Right ventricle myocardium inferior (tissue), 1 donor: ENCODE measurements at regions not wholly inside any gene's neighbourhood (a gene's known extent, or its start where the extent isn't known, plus 50 kb on each side); places are given as distances from the start of the nearest gene placed in this dataset.
"Not testable (repeated sequence)": the region's sequence is repeated elsewhere in the genome, so short reads cannot be mapped to it uniquely, and the experiment has no call there.

ENCODE experiments used
- ATAC-seq: fragments of 200-7000 bp; cut with Tn5 transposase; one replicate; pipeline ENCODE4 v1.9.1; 2020; ENCODE audit warnings: mild to moderate bottlenecking, moderate library complexity
- DNase-seq: peaks from one replicate; pipeline ENCODE4 v3.0.0; 2021; ENCODE audit errors: missing footprints
- intact Hi-C: fragments of 100-400 bp; cut with DNase I; formaldehyde crosslinking; loops from one replicate; pipeline ENCODE4 v1.11.0; 2022
- donor health status: DM: no; HTN: yes; CAD: no; lungs with severe emphysema.

- no peak for ATAC-seq
- no peak for DNase-seq
- intact Hi-C loops: no loop called here
Measured at GRCh38 chr2:176779917-176780316, 432.7 kb upstream of the HNRNPA3 start.

GRCh38 chr2:176780348-176780747 lies 432.2 kb upstream of the HNRNPA3 start:
- no peak for DNase-seq
- no peak for ATAC-seq
- intact Hi-C loops: no loop called here

- no peak for ATAC-seq
- no peak for DNase-seq
- intact Hi-C loops: no loop called here
Measured at GRCh38 chr2:176781570-176782217, 430.9 kb upstream of the HNRNPA3 start.

DNA sequence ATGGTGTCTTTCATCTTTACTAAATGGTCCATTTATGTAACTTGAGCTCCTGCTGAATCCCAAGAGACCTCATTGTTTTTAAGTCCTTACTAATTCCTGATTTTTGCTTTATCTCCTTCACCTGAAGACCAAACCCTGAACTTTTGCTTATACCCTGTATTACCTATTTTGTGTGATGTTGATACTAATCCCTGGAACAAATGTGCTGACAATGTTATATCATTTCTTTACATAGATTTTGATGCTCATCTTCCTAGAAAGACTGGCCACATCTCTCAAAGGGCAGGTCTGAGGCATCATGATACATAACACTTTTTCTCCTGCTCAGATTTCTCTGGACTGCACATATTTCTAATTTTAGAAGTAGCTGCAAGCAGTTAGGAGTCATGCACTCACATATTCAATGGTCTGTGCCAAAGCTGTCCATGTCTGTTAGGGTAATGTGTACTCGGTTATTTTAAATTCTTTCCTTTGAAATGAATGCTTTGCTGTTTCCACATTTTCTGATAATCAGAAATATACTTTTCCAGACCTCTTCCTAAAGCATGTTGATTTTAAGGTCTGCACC lies 427.9 kb upstream of the HNRNPA3 start:
- DNase-seq (no peak), ATAC-seq (no peak)
- intact Hi-C loops: no loop called here

GRCh38 chr2:176789751-176790150 lies 422.8 kb upstream of the HNRNPA3 start:
- intact Hi-C loops: no loop called here
- ATAC-seq: no peak
- no peak for DNase-seq

DNA sequence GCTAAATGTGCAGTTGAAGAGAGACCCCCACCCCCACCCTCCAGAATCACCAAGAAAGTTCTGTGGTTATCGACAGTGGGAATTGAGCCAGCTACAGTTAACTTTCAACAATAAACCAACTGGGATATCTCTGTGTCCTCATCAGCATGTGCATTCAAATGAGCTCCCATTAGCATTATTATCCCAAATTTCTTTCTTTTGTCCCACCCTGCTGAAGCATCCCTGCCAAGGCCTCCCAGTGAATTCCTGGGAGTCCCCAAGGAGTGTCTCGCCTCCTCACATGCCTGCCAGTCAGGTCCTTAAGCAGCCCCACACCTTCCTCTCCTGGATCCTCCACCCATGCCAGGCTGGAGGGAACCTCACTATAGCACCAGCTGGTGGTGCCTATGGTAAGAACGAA lies 422.1 kb upstream of the HNRNPA3 start:
- no peak for DNase-seq
- intact Hi-C loops: no loop called here
- no peak for ATAC-seq

GRCh38 chr2:176793792-176794191 lies 418.8 kb upstream of the HNRNPA3 start:
- no peak for DNase-seq
- intact Hi-C loops: no loop called here
- no peak for ATAC-seq

DNA sequence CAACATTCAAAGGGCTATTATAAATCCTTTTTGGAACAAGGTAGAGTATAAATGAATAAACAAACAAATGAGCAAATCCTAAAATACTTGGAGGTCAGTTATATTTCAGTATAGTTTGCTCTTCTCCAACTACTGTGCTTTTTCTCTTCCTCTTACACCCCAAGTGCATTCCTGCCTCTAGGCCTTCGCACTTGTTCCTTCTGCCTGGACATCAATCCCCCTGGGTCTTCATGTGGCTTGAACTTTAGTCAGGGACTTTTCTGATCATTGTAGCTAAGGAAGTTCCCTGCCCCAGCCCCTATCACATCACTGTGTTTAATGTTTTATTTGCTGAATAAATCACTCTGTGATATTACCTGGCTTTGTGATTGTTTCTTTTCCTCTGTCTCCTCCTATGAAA lies 418.2 kb upstream of the HNRNPA3 start:
- DNase-seq: no peak
- intact Hi-C loops: no loop called here
- ATAC-seq: no peak

DNA sequence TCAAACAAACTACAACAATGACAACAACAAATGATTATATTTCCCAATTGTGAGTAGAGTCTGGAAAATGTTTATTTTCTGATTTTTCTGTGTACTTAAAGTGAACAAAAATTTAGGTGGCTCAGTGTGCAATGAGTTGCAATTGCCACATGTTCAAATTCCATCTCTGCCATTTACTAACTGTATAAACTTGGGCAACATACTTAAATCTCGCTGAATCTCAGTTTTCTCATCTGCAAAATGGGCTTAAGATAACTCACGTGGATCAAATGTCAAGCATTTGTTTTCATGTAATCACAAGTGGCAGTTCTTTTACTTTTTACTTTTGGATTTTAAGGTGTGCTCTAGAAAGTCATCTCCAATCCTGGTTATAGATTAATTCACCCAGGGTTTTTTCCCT lies 416.8 kb upstream of the HNRNPA3 start:
- DNase-seq (no peak), ATAC-seq (no peak)
- intact Hi-C loops: no loop called here

DNA sequence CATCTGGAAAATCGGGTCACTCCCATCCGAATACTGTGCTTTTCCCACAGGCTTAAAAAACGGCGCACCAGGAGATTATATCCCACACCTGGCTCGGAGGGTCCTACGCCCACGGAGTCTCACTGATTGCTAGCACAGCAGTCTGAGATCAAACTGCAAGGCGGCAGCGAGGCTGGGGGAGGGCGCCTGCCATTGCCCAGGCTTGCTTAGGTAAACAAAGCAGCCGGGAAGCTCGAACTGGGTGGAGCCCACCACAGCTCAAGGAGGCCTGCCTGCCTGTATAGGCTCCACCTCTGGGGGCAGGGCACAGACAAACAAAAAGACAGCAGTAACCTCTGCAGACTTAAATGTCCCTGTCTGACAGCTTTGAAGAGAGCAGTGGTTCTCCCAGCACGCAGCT lies 415.9 kb upstream of the HNRNPA3 start:
- intact Hi-C loops, DNase-seq, ATAC-seq: not testable (repeated sequence)

DNA sequence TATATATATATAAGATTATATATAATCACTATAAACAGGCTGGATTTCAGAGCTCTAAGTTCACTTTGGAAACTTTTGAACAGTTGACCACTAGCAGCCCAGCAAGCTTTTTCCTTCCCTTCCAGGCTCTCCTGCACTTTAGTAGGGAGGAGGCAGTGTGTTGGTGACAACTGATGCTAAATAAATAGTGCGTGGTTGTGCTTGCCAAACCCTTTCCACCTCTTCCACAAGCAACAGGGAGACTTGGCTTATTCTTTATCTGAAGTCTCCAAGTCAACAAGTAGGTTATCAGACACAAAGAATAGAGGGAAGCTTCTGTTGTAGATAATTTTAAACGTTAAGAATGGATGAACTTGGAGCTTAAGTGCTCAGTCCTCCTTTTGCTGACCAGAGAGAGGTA lies 408.2 kb upstream of the HNRNPA3 start:
- DNase-seq (no peak), ATAC-seq (no peak)
- intact Hi-C loops: no loop called here

- intact Hi-C loops: no loop called here
- ATAC-seq (no peak), DNase-seq (no peak)
Measured at GRCh38 chr2:176805345-176805744, 407.2 kb upstream of the HNRNPA3 start.

DNA sequence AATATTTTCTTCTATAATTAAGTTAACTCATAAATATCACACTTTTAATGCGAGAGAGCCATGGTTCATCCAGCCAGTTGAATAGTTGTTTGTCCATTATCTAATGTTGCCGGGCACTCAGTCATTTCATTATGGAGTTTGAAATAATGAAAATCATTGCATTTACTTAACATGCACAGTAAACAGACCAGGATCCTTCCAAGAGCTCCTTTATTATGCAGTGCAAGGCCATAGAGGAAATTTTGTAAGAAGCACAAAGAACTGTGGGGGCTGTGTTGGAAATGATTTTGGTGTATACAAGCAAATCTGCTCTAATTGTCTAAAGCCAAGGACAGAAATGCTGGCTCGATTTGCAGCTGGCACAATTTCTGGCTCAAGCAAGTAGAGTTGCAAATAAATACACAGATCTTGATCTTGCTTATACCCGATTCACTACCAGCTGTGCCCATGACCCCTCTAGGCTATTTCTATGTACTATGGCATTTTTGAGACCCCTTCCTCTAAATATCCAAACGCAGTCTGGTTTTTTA lies 400.3 kb upstream of the HNRNPA3 start:
- no peak for ATAC-seq
- intact Hi-C loops: loop anchor here (5.0 to 10.0 kb wide), 2 partner anchors 332 to 685 kb away; partner anchors contain the start of gene HOXD8
- DNase-seq: no peak

GRCh38 chr2:176813156-176813555 lies 399.4 kb upstream of the HNRNPA3 start:
- intact Hi-C loops: loop anchor here (5.0 to 10.0 kb wide), 2 partner anchors 332 to 686 kb away; partner anchors contain the start of gene HOXD8
- DNase-seq (no peak), ATAC-seq (no peak)

- intact Hi-C loops: loop anchor here (5.0 to 10.0 kb wide), 2 partner anchors 331 to 686 kb away; partner anchors contain the start of gene HOXD8
- DNase-seq (no peak), ATAC-seq (no peak)
Measured at GRCh38 chr2:176813621-176814049, 399.0 kb upstream of the HNRNPA3 start.

DNA sequence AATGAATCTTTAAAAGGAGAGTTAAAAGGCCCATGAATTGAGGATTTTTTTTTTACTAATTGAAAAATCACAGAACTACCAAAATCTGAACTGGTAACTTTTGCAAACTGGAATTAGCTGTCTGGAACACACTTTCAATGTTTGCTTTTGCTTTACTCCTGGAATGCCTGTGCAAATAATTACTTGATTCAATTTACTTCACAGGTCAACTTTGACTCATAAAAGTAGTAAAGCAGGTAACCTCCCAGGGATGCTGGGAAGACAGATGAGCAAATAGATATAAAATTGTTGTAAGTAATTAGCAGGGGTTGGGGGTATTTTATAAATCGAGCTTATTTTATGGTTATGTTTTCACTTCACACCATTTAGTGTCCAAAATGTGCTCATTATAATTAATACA lies 398.3 kb upstream of the HNRNPA3 start:
- ATAC-seq: no peak

DNA sequence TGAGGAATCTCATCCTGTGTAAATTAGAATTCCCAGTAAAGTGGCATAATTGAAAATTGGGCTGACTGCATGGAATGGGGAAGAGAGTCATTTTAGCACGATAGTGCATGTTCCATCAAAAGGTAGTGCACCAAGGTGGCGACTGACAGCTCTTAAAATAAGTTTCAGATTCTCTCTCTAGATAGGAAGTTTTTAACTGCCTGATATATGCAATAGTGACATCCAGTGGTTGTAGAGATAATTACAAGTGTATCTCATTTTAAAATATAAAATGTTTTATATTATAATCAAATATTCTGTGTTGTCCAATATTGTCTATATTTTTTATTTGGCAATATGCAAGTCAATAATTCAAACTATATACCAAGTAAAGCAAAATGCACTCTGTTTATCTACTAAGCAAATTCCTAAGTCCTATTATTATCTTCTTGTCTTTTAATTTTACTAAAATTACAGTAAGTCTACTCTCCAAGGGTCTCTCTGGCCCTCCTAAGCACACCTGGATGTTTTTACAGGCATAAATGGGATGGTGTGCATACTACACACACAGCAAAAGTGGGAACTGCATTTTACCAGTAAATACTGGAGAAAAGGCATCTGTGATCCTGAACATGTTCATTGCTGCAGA lies 397.7 kb upstream of the HNRNPA3 start:
- ATAC-seq (no peak), DNase-seq (no peak)
- intact Hi-C loops: loop anchor here (5.0 to 10.0 kb wide), 3 partner anchors 158 to 688 kb away; partner anchors contain the start of gene HOXD8

More for the DNA sequence above, 398.3 kb upstream of the HNRNPA3 start:
- DNase-seq: no peak
- intact Hi-C loops: loop anchor here (5.0 to 10.0 kb wide), 2 partner anchors 331 to 687 kb away; partner anchors contain the start of gene HOXD8

- no peak for ATAC-seq
- DNase-seq: no peak
- intact Hi-C loops: loop anchor here (5.0 to 10.0 kb wide), 2 partner anchors 160 to 328 kb away; no protein-coding TSS in a partner anchor
Measured at GRCh38 chr2:176817061-176817565, 395.5 kb upstream of the HNRNPA3 start.

- DNase-seq (no peak), ATAC-seq (no peak)
- intact Hi-C loops: loop anchor here (5.0 to 10.0 kb wide), 2 partner anchors 161 to 327 kb away; no protein-coding TSS in a partner anchor
Measured at GRCh38 chr2:176818076-176818475, 394.5 kb upstream of the HNRNPA3 start.
